HG02943 (cell line): ENCODE measurements at regions not wholly inside any gene's neighbourhood (a gene's known extent, or its start where the extent isn't known, plus 50 kb on each side); places are given as distances from the start of the nearest gene placed in this dataset.
"Not testable (repeated sequence)": the region's sequence is repeated elsewhere in the genome, so short reads cannot be mapped to it uniquely, and the experiment has no call there.

Experiments used
- ATAC-seq: cut with Tn5 transposase; IDR thresholded peaks from one replicate; pipeline ENCODE4 v1.9.1; 2021; ENCODE audit warnings: mild to moderate bottlenecking, low read depth, moderate library complexity; ENCODE audit not compliant: unreplicated experiment

DNA sequence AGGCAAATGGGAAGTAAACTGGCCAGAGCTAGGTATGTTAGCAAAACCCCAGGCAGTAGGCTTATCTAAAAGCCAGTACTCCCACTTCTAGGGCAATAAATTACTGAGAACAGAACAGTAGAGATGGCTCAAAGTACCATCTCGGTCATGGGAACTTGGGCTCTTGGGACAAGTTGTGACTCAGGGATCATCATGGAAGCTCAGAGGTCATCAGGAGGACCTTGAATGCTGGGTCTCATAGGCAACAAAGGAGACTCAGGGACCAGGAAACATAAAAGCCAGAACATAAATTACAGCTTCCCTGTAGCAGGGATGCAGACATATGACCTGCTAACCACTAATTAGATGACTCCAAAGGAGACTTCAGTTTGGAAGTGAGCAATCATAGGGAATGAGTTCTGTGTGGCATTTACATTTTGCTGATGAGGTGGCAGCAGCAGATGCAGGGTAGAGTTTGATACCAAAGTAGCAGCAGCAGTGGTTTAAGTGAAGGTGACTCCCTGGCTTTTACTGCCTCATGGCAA lies 97.6 kb upstream of the SCAF11 start:
- no peak for ATAC-seq

DNA sequence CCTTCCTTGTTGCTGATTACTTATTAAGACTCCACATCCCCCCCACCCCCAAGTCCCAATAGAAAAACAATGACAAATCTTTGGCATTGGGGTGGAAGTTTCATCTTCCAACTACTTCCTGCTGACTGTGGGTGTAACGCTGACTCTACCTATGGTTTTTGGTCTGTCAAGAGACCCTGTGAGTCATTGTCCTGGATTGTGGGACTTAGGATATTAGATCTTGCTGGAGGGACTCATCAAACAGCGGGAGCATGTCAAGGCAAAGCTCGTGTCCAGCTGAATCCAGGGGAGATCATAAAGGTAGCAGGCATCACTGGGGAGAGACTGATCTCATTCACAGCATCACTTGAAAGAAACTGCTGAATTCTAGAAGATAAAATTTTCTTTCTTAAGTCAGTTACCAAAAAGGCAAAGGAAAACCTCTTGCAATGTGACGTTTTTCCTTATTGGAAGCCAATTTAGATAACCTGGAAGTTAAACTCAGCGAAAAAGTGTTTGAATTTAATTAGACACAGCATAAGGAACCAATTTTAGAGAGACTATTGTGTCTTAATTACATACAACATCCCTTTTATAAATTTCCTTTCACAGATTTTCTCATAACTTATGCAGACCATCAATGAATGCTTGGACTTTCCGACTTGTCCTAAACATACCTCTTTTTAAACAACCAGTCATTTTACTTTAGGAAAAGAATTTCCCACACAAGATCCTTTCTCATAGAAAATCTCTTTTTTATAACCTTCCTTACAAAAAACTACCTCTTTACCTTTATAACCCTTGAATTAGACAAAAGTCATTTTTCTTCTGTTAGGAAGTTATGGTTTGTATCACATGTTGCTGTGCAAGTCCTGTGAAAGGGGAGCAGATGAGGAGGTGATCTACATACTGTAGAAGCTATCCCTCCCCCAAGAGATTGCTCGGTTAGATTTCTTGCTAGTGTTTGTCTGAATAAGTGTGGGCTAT lies 94.6 kb upstream of the SCAF11 start:
- no peak for ATAC-seq

DNA sequence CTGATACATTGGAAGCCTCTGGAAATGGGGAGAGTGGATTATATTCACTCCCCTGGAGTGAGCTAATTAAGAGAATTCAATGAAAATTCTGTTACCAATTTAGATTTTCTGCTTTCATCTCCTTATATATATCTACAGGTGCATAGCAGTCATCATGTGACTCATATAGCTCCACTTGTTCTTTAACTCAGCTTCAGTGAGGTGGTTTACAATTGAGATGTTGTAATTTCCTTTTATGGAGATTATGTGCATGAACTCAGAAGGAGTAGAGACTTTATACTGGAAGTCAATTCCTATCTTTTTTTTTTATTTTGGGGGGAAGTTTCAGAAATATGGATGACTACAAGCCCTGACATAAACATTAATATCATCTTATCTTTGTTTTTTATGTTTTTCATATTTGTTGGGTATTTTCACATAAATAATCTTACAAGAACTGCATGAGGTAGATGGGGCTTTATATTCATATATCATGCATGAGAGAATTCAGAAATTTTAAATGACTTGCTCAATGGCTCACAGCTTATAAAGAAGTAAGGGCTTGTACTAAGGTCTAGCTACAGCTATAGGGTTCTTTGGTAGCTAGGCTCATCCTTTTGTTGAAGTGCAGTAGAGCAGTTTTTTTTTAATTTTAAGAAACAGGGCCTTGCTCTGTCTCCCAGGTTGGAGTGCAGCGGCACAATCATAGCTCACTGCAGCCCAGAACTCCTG lies 92.3 kb upstream of the SCAF11 start:
- ATAC-seq: no peak

DNA sequence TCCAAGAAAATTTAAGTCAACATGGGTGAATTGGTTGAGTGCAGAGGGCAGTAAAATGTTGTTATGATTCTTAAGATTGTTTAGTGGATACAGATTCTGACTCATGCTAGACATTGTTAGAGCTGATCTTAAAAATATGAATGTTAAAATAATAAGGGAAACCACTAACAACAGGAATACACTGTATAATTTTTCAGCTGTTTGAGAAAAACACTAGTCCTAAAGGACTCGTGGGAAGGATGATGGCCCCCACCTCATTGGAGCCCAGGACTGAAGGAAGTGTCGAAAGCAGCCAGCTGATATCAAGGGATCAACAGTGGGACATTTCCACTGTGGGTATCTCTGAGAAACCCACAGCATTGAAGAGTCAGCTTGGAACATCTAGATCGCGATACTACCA lies 82.9 kb upstream of the SCAF11 start:
- ATAC-seq: no peak

DNA sequence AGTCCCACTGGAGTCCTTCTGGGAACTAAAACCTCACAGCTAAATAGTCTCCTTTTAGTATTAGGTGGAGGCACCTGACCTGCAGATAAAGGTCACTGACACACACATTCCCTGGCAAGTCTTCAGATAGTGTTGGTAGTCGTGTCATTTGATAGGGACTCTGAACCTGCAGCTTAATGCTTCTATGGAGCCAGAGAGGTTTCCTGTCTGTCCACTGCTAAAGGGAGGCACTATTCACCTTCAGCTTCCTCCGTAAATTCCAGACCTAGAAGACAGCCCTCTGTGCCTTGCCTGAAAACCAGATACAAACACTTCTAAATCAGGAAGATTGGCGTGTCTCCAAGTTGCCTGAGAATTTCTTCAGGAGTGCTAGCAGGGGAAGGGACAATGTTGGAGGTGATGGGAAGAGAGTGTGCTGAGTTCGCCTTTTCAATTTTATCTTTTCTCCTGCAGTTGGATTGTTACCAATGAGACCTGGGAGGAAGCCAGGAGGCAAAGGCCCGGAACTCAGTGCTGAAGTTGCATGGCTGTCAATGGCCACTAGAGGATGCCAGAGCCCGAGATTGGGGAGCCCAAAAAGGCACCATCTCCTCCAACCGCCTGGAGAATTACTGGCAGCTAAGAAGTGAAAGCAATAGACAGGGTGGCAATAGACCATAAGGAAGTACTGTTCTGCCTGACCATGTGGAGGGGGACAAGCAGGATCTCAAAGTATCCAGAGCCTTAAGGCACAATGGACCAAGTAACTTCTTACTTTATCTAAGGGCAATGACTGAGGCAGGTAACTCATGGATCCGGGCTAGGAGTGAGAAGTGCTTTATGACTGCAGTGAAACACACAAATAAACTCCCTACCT lies 81.6 kb upstream of the SCAF11 start:
- peak; percentile 96 for ATAC-seq

DNA sequence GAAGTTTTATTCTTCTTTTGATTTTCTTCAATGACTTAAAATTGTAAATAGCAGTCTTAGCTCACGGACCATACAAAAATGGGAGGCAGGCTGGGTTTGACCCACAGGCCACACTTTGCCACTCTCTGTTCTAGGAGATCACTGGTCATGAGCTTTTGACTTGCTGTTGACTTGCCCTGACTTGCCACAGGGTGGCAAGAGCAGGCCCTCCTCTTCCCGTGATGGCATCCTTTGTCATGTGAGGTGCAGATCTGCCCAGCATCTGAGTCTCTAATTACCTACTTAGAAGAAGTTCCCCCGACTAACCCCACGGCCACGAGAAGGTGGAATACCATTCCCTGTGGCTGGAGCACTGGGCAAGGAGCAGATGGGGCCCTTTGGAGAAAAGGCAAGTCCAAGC lies 81.0 kb upstream of the SCAF11 start:
- ATAC-seq: no peak

DNA sequence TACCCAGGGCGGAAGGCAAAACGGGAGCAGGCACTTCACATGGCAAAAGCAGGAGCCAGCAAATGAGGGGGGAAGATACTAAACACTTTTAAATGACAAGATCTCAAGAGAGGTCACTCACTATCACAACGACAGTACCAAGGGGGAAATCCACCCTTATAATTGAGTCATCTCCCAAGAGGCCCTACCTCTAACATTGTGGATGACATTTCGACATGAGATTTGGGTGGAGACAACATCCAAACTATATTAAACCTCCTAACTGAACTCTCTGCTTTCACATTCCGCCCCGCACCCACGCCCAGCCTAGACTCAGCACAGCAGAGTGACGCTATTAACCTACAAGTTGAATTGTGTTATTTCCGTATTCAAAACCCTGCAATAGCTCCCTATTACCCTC lies 76.7 kb upstream of the SCAF11 start:
- ATAC-seq: no peak

DNA sequence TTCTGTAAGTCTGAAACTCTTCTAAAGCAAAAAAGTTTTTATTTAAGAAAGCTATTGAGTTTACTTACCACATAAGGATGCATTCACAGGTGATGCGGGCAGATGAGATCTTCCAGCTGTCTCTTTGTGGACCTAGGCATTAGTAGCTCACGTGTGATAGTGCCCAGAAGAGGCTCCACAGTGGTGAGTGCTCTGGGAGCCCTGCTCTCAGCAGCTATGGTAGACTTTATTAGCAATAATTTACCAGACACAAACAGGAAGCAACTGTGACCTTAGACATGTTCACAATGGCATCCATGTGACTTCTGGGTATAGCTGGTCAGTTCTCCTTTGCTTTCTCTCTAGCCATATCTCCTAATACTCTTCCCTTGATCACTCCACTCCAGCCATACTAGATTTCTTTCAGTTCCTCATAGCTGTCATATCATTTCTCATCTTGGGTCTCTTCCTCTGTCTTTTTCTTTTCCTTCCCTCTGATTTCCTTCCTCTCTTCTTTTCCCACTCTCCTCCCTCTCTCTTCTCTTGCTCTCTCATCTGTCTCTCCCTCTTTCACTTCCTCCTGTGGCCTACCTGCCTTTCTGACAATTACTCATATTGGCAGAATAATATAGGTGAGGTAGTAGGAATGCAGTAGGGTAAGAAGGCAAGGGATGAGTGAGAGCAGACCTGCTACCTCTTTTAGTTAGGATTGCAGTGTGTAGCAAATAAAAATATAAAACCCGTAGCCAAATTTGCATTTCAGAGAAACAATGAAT lies 75.2 kb upstream of the SCAF11 start:
- ATAC-seq: peak; percentile 87

DNA sequence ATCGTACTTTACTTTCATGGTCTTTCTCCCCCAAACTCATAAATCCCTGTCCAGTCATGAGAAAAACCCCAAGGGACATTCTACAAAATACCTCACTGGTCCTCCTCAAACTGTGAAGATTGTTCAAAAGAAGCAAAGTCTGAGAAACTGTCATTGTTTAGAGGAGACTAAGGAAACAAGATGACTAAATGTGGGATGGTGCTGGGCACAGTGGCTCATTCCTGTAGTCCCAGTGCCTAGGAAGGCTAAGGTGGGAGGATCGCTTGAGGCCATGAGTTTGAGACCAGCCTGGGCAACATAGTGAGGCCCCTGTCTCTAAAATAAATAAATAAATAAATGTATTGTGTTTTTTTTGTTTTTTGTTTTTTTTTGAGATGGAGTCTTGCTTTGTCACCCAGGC lies 74.2 kb upstream of the SCAF11 start:
- no peak for ATAC-seq

DNA sequence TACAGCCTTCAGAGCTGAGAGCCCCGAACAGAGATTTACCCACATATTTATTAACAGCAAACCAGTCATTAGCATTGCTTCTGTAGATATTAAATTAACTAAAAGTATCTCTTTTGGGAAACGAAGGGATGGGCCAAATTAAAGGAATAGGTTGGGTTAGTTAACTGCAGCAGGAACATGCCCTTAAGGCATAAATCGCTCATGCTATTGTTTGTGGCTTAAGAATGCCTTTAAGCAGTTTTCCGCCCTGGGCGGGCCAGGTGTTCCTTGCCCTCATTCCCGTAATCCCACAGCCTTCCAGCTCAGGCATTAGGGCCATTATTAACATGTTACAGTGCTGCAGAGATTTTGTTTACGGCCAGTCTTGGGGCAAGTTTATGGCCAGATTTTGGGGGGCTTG lies 68.3 kb upstream of the SCAF11 start:
- ATAC-seq: not testable (repeated sequence)

DNA sequence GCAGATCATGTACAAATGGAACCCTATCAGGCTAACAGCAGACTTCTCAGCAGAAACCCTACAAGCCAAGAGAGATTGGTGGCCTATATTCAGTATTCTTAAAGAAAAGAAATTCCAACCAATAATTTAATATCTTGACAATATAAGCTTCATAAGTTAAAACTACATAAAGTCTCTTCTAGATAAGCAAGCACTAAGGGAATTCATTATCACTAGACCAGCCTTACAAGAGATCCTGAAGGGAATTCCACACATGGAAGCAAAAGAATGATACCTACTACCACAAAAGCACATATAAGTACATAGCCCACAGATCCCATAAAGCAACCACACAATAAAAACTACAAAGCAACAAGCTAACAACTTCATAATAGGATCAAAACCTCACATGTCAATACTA lies 60.4 kb upstream of the SCAF11 start:
- no peak for ATAC-seq

DNA sequence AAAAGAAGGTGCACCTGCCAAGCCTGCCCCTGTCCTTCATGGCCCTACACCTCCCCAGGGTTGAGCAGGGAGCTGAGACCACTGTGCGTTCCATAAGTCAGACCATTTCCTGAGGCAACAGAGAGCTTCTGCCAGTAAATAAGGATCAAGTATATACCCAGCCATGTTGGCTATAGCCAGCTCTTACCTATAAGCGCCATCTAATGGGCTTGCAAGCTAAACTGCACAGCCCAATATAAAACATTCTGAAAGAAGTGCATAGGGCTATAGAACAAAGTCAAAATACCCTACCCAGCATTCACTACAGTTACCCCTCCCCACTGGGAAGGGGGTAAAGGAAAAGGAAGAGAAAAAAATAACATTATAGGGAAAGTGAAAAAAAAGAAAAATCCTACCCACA lies 59.3 kb upstream of the SCAF11 start:
- ATAC-seq: no peak

DNA sequence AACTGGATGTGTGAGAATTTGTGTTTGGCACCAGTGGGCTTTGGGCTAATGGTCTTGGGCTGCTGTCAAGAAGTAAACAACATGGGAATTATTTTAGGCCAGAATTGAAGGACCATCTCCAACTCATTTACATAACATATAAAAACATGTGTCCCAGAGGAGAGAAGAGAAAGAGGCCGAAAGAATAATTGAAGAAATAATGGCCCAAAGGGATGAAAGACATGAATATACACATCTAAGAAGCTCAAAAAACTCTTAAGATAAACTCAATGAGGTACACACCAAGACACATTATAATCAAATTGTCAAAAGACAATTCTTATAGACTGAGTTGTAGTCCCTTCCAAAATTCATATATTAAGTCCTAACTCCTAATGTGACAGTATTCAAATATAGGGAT lies 56.1 kb upstream of the SCAF11 start:
- ATAC-seq: no peak

DNA sequence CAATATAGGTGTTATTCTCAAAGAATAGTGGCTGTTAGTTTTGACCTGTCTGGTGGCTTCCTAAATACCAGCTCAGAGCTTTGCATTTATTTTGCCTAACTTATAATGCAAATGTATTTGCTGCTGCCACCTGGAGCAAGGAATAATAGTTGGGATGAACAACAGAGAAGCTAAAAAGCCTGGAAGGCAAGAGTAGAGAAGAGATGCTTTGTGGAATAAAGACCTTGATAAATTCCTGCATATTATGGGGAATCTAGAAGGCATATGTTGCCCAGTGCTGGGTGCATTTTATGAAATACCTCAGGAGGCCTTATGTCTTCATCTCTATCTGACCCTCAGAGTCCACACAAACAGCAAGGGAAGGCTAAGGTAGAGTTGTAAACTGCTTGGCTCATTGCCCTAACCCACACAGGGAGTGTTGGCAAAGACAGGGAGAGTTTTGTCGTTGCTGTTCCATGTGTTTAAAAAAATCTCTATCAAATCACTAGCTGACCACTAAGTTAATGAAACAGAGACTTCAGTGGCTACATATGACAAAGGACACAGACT lies 53.7 kb upstream of the SCAF11 start:
- no peak for ATAC-seq
